Neural cell (in vitro differentiated cells): ENCODE measurements at regions not wholly inside any gene's neighbourhood (a gene's known extent, or its start where the extent isn't known, plus 50 kb on each side); places are given as distances from the start of the nearest gene placed in this dataset.

Experiments
- H2AFZ ChIP-seq: fragments of 200-600, 300-800 bp; sonication (generic), shearing (Covaris generic); 2 replicates; pipeline ENCODE4 v1.6.0; 2014; ENCODE audit warnings: low read depth, mild to moderate bottlenecking, antibody characterized with exemption, low read length, moderate library complexity
- H3F3A ChIP-seq: fragments of 200-600 bp; shearing (Covaris generic); 2 replicates; pipeline ENCODE4 v1.6.1; 2016; ENCODE audit warnings: mild to moderate bottlenecking, moderate library complexity, mixed read lengths, antibody characterized with exemption, low read length; ENCODE audit not compliant: insufficient read depth, poor library complexity, severe bottlenecking
- H3K27ac ChIP-seq: fragments of 200-600, 300-800 bp; sonication (generic), shearing (Covaris generic); 2 replicates; pipeline ENCODE4 v1.5.1; 2014; ENCODE audit warnings: mild to moderate bottlenecking, low read length, moderate library complexity
- H3K27me3 ChIP-seq: fragments of 300-800, 200-600 bp; sonication (generic), shearing (Covaris generic); 2 replicates; pipeline ENCODE4 v1.6.0; 2014; ENCODE audit warnings: mild to moderate bottlenecking, low read depth, low read length, moderate library complexity; ENCODE audit not compliant: insufficient read depth
- H3K36me3 ChIP-seq: fragments of 300-800, 200-600 bp; sonication (generic), shearing (Covaris generic); 2 replicates; pipeline ENCODE4 v1.5.1; 2014; ENCODE audit warnings: mild to moderate bottlenecking, antibody characterized with exemption, low read length, moderate library complexity; ENCODE audit not compliant: insufficient read depth
- H3K4me2 ChIP-seq: fragments of 300-800, 200-600 bp; sonication (generic), shearing (Covaris generic); 2 replicates; pipeline ENCODE4 v1.6.0; 2014; ENCODE audit warnings: mild to moderate bottlenecking, low read length
- H3K4me3 ChIP-seq: fragments of 300-800, 200-600 bp; sonication (generic), shearing (Covaris generic); 2 replicates; pipeline ENCODE4 v1.5.1; 2014; ENCODE audit warnings: mild to moderate bottlenecking, low read length, moderate library complexity
- H3K79me2 ChIP-seq: fragments of 200-600 bp; shearing (Covaris generic); replicated peaks from 2 replicates; pipeline ENCODE4 v1.6.0; 2014; ENCODE audit warnings: mild to moderate bottlenecking, low read length, moderate library complexity; ENCODE audit not compliant: insufficient read depth
- H3K9ac ChIP-seq: fragments of 300-800, 200-600 bp; sonication (generic), shearing (Covaris generic); 2 replicates; pipeline ENCODE4 v1.6.1; 2016; ENCODE audit warnings: mild to moderate bottlenecking, low read length, mixed read lengths
- H3K9me2 ChIP-seq: fragments of 200-600 bp; shearing (Covaris generic); 2 replicates; pipeline ENCODE4 v1.6.1; 2016; ENCODE audit warnings: mild to moderate bottlenecking, low read length, mixed read lengths; ENCODE audit not compliant: insufficient read depth
- H3K9me3 ChIP-seq: fragments of 200-600, 300-800 bp; sonication (generic), shearing (Covaris generic); 2 replicates; pipeline ENCODE4 v1.6.1; 2016; ENCODE audit warnings: mild to moderate bottlenecking, mixed run types, low read length, moderate library complexity, mixed read lengths
- H4K20me1 ChIP-seq: fragments of 200-600 bp; shearing (Covaris generic); 2 replicates; pipeline ENCODE4 v1.6.1; 2016; ENCODE audit warnings: mild to moderate bottlenecking, mixed run types; ENCODE audit not compliant: insufficient read depth
- EP300 ChIP-seq: fragments of 450-650 bp; conservative IDR thresholded peaks from 2 replicates; pipeline ENCODE4 v1.6.1; 2014; ENCODE audit warnings: antibody characterized with exemption, mild to moderate bottlenecking, moderate library complexity; ENCODE audit not compliant: poor library complexity, severe bottlenecking
- EZH2 ChIP-seq: fragments of 200-600, 300-800 bp; shearing (Covaris generic), sonication (generic); IDR thresholded peaks from 2 replicates; pipeline ENCODE4 v1.6.1; 2014; ENCODE audit warnings: antibody characterized with exemption, low read length, borderline replicate concordance, mild to moderate bottlenecking; ENCODE audit not compliant: insufficient read depth, poor library complexity, severe bottlenecking
- MXI1 ChIP-seq: fragments of 450-650 bp; conservative IDR thresholded peaks from 2 replicates; pipeline ENCODE4 v1.6.1; 2014; ENCODE audit warnings: antibody characterized with exemption, mild to moderate bottlenecking; ENCODE audit not compliant: poor library complexity, severe bottlenecking
- POLR2AphosphoS5 ChIP-seq: IDR thresholded peaks from 2 replicates; pipeline ENCODE4 v1.6.1; 2012
- RAD21 ChIP-seq: fragments of 450-650 bp; conservative IDR thresholded peaks from 2 replicates; pipeline ENCODE4 v1.6.1; 2014; ENCODE audit warnings: antibody characterized with exemption, mild to moderate bottlenecking, moderate library complexity
- REST ChIP-seq: IDR thresholded peaks from 2 replicates; pipeline ENCODE4 v1.6.1; 2012; ENCODE audit warnings: borderline replicate concordance
- SMC3 ChIP-seq: fragments of 450-650 bp; conservative IDR thresholded peaks from 2 replicates; pipeline ENCODE4 v1.6.1; 2014; ENCODE audit warnings: antibody characterized with exemption, mild to moderate bottlenecking, moderate library complexity; ENCODE audit not compliant: poor library complexity
- TAF1 ChIP-seq: IDR thresholded peaks from 2 replicates; pipeline ENCODE4 v1.6.1; 2012; ENCODE audit warnings: low read depth
- TF ChIP-seq, protein P1 (sequence below): fragments of 450-650 bp; IDR thresholded peaks from 2 replicates; pipeline ENCODE4 v1.5.1; 2014; ENCODE audit warnings: antibody characterized with exemption, mild to moderate bottlenecking, moderate library complexity; ENCODE audit not compliant: poor library complexity, severe bottlenecking

DNA sequence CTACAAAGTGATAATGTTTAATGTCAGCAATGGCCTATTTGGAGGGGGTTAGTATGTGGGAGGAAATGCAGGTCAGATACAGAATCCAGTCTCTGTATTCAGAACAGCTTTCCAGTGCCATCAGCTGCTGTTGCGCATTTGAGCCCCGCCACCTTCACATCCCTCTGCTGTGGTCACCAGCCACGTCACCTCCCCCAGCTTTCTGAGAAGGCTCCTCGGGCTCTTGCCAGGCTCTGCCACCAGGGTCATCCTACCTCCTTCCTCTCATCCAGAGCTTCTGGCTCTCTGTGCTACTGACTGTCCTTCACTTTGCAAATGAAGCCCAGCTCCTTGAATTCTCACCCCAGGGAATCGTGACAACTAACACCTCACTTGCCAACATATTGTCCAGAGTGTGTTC, 138.8 kb downstream of the PIK3R1 start:
- no peaks in the 10 kb centered on the region for H3K79me2 ChIP-seq
- H4K20me1 ChIP-seq: no peaks in the 10 kb centered on the region
- TF ChIP-seq SMC3 (no peak), EP300 (no peak), POLR2AphosphoS5 (no peak), EZH2 (no peak), REST (no peak), MXI1 (no peak), TAF1 (no peak), RAD21 (no peak)
- TF ChIP-seq, protein P1, sequence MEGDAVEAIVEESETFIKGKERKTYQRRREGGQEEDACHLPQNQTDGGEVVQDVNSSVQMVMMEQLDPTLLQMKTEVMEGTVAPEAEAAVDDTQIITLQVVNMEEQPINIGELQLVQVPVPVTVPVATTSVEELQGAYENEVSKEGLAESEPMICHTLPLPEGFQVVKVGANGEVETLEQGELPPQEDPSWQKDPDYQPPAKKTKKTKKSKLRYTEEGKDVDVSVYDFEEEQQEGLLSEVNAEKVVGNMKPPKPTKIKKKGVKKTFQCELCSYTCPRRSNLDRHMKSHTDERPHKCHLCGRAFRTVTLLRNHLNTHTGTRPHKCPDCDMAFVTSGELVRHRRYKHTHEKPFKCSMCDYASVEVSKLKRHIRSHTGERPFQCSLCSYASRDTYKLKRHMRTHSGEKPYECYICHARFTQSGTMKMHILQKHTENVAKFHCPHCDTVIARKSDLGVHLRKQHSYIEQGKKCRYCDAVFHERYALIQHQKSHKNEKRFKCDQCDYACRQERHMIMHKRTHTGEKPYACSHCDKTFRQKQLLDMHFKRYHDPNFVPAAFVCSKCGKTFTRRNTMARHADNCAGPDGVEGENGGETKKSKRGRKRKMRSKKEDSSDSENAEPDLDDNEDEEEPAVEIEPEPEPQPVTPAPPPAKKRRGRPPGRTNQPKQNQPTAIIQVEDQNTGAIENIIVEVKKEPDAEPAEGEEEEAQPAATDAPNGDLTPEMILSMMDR: no peak
- no peaks in the 10 kb centered on the region for H3F3A ChIP-seq
- H3K9ac ChIP-seq: no peak overlapping the region
- no peak overlapping the region for H3K27ac ChIP-seq
- H3K4me3 ChIP-seq: no peak overlapping the region
- H3K36me3 ChIP-seq: no peaks in the 10 kb centered on the region
- no peaks in the 10 kb centered on the region for H3K9me2 ChIP-seq
- H3K27me3 ChIP-seq: no peaks in the 10 kb centered on the region
- H3K4me2 ChIP-seq: no peak overlapping the region
- H3K9me3 ChIP-seq: no peaks in the 10 kb centered on the region
- no peak overlapping the region for H2AFZ ChIP-seq

GRCh38 chr5:68356216-68356615, 140.7 kb downstream of the PIK3R1 start:
- no peaks in the 10 kb centered on the region for H3K9me3 ChIP-seq
- no peaks in the 10 kb centered on the region for H3K79me2 ChIP-seq
- peak overlapping the region; percentile 31 for H3K4me3 ChIP-seq
- H2AFZ ChIP-seq: no peak overlapping the region
- H3K9me2 ChIP-seq: no peaks in the 10 kb centered on the region
- peak overlapping the region; percentile 29 for H3K4me2 ChIP-seq
- H3K9ac ChIP-seq: no peak overlapping the region
- H4K20me1 ChIP-seq: no peaks in the 10 kb centered on the region
- H3F3A ChIP-seq: no peaks in the 10 kb centered on the region
- peak overlapping the region; percentile 84 for H3K27ac ChIP-seq
- no peak for TF ChIP-seq EZH2
- no peaks in the 10 kb centered on the region for H3K36me3 ChIP-seq
- H3K27me3 ChIP-seq: no peaks in the 10 kb centered on the region

- peak overlapping the region; percentile 42 for H3K4me2 ChIP-seq
- peak overlapping the region; percentile 40 for H3K9ac ChIP-seq
- H3K27ac ChIP-seq: peak overlapping the region; percentile 84
- H3K9me3 ChIP-seq: no peaks in the 10 kb centered on the region
- H3K79me2 ChIP-seq: no peaks in the 10 kb centered on the region
- no peaks in the 10 kb centered on the region for H3K36me3 ChIP-seq
- H4K20me1 ChIP-seq: no peaks in the 10 kb centered on the region
- H3K4me3 ChIP-seq: peak overlapping the region; percentile 31
- no peaks in the 10 kb centered on the region for H3K9me2 ChIP-seq
- TF ChIP-seq REST (no peak), SMC3 (peak; percentile 10), EP300 (peak; percentile 75), RAD21 (no peak), POLR2AphosphoS5 (peak; percentile 84), EZH2 (no peak), TAF1 (no peak), MXI1 (no peak)
- TF ChIP-seq, protein P1: no peak
- H2AFZ ChIP-seq: no peak overlapping the region
- no peaks in the 10 kb centered on the region for H3F3A ChIP-seq
- no peaks in the 10 kb centered on the region for H3K27me3 ChIP-seq
Measured at GRCh38 chr5:68356623-68357022, 141.1 kb downstream of the PIK3R1 start.
